GM23338 (cell line): ENCODE measurements at regions not wholly inside any gene's neighbourhood (a gene's known extent, or its start where the extent isn't known, plus 50 kb on each side); places are given as distances from the start of the nearest gene placed in this dataset.

Experiments
- ATAC-seq: fragments of 200-7000 bp; cut with Tn5 transposase; 3 replicates; pipeline ENCODE4 v1.9.1; 2020
- DNase-seq: peaks from one replicate; pipeline ENCODE4 v3.0.0-alpha.2; 2015; ENCODE audit warnings: low spot score
- H2AFZ ChIP-seq: fragments of 200-600 bp; sonication (generic); 2 replicates; pipeline ENCODE4 v1.8.0; 2016; ENCODE audit warnings: antibody characterized with exemption, mild to moderate bottlenecking, moderate library complexity
- H3F3A ChIP-seq: fragments of 200-600 bp; sonication (generic); replicated peaks from 2 replicates; pipeline ENCODE4 v1.8.0; 2017; ENCODE audit warnings: antibody characterized with exemption, mixed run types, low read depth
- H3K27ac ChIP-seq: fragments of 200-600 bp; sonication (generic); 2 replicates; pipeline ENCODE4 v1.6.1; 2016; ENCODE audit warnings: low read depth
- H3K27me3 ChIP-seq: fragments of 200-600 bp; sonication (generic); 2 replicates; pipeline ENCODE4 v1.8.0; 2016; ENCODE audit warnings: mild to moderate bottlenecking, mixed run types, moderate library complexity; ENCODE audit not compliant: insufficient read depth
- H3K36me3 ChIP-seq: fragments of 200-600 bp; sonication (generic); 2 replicates; pipeline ENCODE4 v1.8.0; 2016; ENCODE audit warnings: mild to moderate bottlenecking; ENCODE audit not compliant: insufficient read depth
- H3K4me1 ChIP-seq: fragments of 200-600 bp; sonication (generic); 2 replicates; pipeline ENCODE4 v1.8.0; 2016; ENCODE audit warnings: mild to moderate bottlenecking, moderate library complexity; ENCODE audit not compliant: insufficient read depth
- H3K4me2 ChIP-seq: fragments of 200-600 bp; sonication (generic); 2 replicates; pipeline ENCODE4 v1.7.1; 2017; ENCODE audit warnings: mixed run types
- H3K4me3 ChIP-seq: fragments of 200-600 bp; sonication (generic); 2 replicates; pipeline ENCODE4 v1.6.1; 2016; ENCODE audit warnings: mixed run types
- H3K79me2 ChIP-seq: fragments of 200-600 bp; sonication (generic); replicated peaks from 2 replicates; pipeline ENCODE4 v1.8.0; 2017; ENCODE audit warnings: mild to moderate bottlenecking; ENCODE audit not compliant: insufficient read depth
- H3K9me2 ChIP-seq: fragments of 200-600 bp; sonication (generic); 2 replicates; pipeline ENCODE4 v1.8.0; 2017; ENCODE audit not compliant: insufficient read depth
- H4K20me1 ChIP-seq: fragments of 200-600 bp; sonication (generic); replicated peaks from 2 replicates; pipeline ENCODE4 v1.8.0; 2017; ENCODE audit warnings: mild to moderate bottlenecking; ENCODE audit not compliant: insufficient read depth
- H3K27ac Mint-ChIP-seq: 2 replicates; pipeline ENCODE4 v1.8.0; 2020; ENCODE audit warnings: inconsistent platforms, mild to moderate bottlenecking, moderate library complexity, mixed read lengths
- H3K27me3 Mint-ChIP-seq: 3 replicates; pipeline ENCODE4 v1.8.0; 2022; ENCODE audit warnings: low read depth, mild to moderate bottlenecking, moderate library complexity, mixed read lengths, inconsistent platforms; ENCODE audit not compliant: insufficient read depth, poor library complexity
- H3K36me3 Mint-ChIP-seq: 3 replicates; pipeline ENCODE4 v1.8.0; 2021; ENCODE audit warnings: low read depth, mild to moderate bottlenecking, inconsistent platforms, moderate library complexity, mixed read lengths
- H3K4me1 Mint-ChIP-seq: 3 replicates; pipeline ENCODE4 v1.8.0; 2020; ENCODE audit warnings: mild to moderate bottlenecking, inconsistent platforms, mixed read lengths
- H3K4me3 Mint-ChIP-seq: 3 replicates; pipeline ENCODE4 v1.8.0; 2021; ENCODE audit warnings: moderate library complexity, mild to moderate bottlenecking, inconsistent platforms, mixed read lengths
- H3K9me3 Mint-ChIP-seq: 3 replicates; pipeline ENCODE4 v1.8.0; 2020; ENCODE audit warnings: moderate library complexity, mild to moderate bottlenecking, inconsistent platforms, mixed read lengths
- CREB1 ChIP-seq: fragments of 250-450 bp; sonication (Bioruptor Pico); IDR thresholded peaks from 2 replicates; pipeline ENCODE4 v1.5.0; 2020; ENCODE audit warnings: low read depth, mild to moderate bottlenecking, moderate library complexity
- EZH2 ChIP-seq: fragments of 200-600 bp; sonication (generic); IDR thresholded peaks from one replicate; pipeline ENCODE4 v1.8.0; 2017; ENCODE audit warnings: antibody characterized with exemption, mild to moderate bottlenecking, low read depth; ENCODE audit not compliant: unreplicated experiment
- EZH2phosphoT487 ChIP-seq: fragments of 200-600 bp; sonication (generic); IDR thresholded peaks from one replicate; pipeline ENCODE4 v1.8.1; 2018; ENCODE audit warnings: antibody characterized with exemption; ENCODE audit not compliant: unreplicated experiment
- JUNB ChIP-seq: IDR thresholded peaks from one replicate; pipeline ENCODE4 v1.6.1; 2016; ENCODE audit warnings: antibody characterized with exemption; ENCODE audit not compliant: unreplicated experiment
- POLR2AphosphoS5 ChIP-seq: IDR thresholded peaks from 2 replicates; pipeline ENCODE4 v1.6.1; 2016; ENCODE audit warnings: antibody characterized with exemption, low read depth
- STAT1 ChIP-seq: IDR thresholded peaks from one replicate; pipeline ENCODE4 v1.6.1; 2016; ENCODE audit warnings: antibody characterized with exemption; ENCODE audit not compliant: unreplicated experiment
- ZNF114 ChIP-seq: fragments of 250-450 bp; sonication (Bioruptor Pico); IDR thresholded peaks from 2 replicates; pipeline ENCODE4 v1.5.0; 2020; ENCODE audit warnings: mild to moderate bottlenecking, moderate library complexity
- ZNF331 ChIP-seq: fragments of 250-450 bp; sonication (Bioruptor Pico); IDR thresholded peaks from 2 replicates; pipeline ENCODE4 v1.5.0; 2020; ENCODE audit warnings: low read depth, mild to moderate bottlenecking, moderate library complexity
- TF ChIP-seq, protein P1 (sequence below): fragments of 250-450 bp; sonication (Bioruptor Pico); IDR thresholded peaks from 2 replicates; pipeline ENCODE4 v1.5.0; 2020; ENCODE audit warnings: mild to moderate bottlenecking, moderate library complexity
- TF ChIP-seq, protein P2 (sequence below): IDR thresholded peaks from 2 replicates; pipeline ENCODE4 v1.6.1; 2016; ENCODE audit warnings: antibody characterized with exemption
- TF ChIP-seq, protein P3 (sequence below), 2 experiments: fragments of 200-600 bp in 1 of 2; sonication (generic) in 1 of 2; conservative IDR thresholded peaks; 2 replicates each; pipeline versions ENCODE4 v1.5.1 to v1.6.1; 2016 to 2017; ENCODE audit warnings: antibody characterized with exemption in 2 of 2, low read depth in 2 of 2, mild to moderate bottlenecking in 2 of 2, moderate library complexity in 1 of 2

DNA sequence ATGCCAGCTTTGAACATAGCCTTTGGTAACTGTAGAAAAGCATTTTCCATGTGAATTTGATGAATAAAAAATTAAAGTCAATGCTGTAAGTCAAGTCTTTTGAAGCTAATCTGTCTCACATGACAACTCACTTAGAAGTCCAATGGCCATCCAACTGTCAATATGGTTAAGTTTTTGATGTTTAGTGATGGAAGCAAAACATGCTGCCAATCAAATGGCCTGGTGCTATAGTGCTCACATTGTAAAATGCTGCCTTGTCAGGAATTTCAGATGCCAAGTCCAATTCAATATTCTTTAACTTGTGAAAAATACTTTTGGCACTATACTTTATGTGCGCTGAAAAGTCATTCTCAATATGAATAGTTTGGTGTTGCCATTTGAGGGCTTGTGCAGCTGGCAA, 1361.8 kb upstream of the ALCAM start:
- H3K27me3 Mint-ChIP-seq = no peaks in the 10 kb centered on the region
- H3K4me3 Mint-ChIP-seq = no peak overlapping the region
- no peak for ATAC-seq
- H3K4me2 ChIP-seq = no peak overlapping the region
- no peaks in the 10 kb centered on the region for H3K36me3 Mint-ChIP-seq
- H3K9me2 ChIP-seq = no peaks in the 10 kb centered on the region
- no peak overlapping the region for H3K4me3 ChIP-seq
- no peaks in the 10 kb centered on the region for H3K27me3 ChIP-seq
- H3K4me1 ChIP-seq = no peaks in the 10 kb centered on the region
- no peak overlapping the region for H3K27ac ChIP-seq
- H3K79me2 ChIP-seq = no peaks in the 10 kb centered on the region
- DNase-seq = no peak
- H3K27ac Mint-ChIP-seq = no peak overlapping the region
- TF ChIP-seq, protein P1, sequence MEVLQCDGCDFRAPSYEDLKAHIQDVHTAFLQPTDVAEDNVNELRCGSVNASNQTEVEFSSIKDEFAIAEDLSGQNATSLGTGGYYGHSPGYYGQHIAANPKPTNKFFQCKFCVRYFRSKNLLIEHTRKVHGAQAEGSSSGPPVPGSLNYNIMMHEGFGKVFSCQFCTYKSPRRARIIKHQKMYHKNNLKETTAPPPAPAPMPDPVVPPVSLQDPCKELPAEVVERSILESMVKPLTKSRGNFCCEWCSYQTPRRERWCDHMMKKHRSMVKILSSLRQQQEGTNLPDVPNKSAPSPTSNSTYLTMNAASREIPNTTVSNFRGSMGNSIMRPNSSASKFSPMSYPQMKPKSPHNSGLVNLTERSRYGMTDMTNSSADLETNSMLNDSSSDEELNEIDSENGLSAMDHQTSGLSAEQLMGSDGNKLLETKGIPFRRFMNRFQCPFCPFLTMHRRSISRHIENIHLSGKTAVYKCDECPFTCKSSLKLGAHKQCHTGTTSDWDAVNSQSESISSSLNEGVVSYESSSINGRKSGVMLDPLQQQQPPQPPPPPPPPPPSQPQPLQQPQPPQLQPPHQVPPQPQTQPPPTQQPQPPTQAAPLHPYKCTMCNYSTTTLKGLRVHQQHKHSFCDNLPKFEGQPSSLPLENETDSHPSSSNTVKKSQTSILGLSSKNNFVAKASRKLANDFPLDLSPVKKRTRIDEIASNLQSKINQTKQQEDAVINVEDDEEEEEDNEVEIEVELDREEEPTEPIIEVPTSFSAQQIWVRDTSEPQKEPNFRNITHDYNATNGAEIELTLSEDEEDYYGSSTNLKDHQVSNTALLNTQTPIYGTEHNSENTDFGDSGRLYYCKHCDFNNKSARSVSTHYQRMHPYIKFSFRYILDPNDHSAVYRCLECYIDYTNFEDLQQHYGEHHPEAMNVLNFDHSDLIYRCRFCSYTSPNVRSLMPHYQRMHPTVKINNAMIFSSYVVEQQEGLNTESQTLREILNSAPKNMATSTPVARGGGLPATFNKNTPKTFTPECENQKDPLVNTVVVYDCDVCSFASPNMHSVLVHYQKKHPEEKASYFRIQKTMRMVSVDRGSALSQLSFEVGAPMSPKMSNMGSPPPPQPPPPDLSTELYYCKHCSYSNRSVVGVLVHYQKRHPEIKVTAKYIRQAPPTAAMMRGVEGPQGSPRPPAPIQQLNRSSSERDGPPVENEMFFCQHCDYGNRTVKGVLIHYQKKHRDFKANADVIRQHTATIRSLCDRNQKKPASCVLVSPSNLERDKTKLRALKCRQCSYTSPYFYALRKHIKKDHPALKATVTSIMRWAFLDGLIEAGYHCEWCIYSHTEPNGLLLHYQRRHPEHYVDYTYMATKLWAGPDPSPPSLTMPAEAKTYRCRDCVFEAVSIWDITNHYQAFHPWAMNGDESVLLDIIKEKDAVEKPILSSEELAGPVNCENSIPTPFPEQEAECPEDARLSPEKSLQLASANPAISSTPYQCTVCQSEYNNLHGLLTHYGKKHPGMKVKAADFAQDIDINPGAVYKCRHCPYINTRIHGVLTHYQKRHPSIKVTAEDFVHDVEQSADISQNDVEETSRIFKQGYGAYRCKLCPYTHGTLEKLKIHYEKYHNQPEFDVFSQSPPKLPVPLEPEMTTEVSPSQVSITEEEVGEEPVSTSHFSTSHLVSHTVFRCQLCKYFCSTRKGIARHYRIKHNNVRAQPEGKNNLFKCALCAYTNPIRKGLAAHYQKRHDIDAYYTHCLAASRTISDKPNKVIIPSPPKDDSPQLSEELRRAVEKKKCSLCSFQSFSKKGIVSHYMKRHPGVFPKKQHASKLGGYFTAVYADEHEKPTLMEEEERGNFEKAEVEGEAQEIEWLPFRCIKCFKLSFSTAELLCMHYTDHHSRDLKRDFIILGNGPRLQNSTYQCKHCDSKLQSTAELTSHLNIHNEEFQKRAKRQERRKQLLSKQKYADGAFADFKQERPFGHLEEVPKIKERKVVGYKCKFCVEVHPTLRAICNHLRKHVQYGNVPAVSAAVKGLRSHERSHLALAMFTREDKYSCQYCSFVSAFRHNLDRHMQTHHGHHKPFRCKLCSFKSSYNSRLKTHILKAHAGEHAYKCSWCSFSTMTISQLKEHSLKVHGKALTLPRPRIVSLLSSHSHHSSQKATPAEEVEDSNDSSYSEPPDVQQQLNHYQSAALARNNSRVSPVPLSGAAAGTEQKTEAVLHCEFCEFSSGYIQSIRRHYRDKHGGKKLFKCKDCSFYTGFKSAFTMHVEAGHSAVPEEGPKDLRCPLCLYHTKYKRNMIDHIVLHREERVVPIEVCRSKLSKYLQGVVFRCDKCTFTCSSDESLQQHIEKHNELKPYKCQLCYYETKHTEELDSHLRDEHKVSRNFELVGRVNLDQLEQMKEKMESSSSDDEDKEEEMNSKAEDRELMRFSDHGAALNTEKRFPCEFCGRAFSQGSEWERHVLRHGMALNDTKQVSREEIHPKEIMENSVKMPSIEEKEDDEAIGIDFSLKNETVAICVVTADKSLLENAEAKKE (CRISPR knock-in tag) = no peak
- TF ChIP-seq, protein P2, sequence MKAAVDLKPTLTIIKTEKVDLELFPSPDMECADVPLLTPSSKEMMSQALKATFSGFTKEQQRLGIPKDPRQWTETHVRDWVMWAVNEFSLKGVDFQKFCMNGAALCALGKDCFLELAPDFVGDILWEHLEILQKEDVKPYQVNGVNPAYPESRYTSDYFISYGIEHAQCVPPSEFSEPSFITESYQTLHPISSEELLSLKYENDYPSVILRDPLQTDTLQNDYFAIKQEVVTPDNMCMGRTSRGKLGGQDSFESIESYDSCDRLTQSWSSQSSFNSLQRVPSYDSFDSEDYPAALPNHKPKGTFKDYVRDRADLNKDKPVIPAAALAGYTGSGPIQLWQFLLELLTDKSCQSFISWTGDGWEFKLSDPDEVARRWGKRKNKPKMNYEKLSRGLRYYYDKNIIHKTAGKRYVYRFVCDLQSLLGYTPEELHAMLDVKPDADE = no peak
- H3K36me3 ChIP-seq = no peaks in the 10 kb centered on the region
- no peaks in the 10 kb centered on the region for H3K4me1 Mint-ChIP-seq
- no peaks in the 10 kb centered on the region for H3K9me3 Mint-ChIP-seq
- no peaks in the 10 kb centered on the region for H3F3A ChIP-seq
- no peaks in the 10 kb centered on the region for H4K20me1 ChIP-seq
- no peak overlapping the region for H2AFZ ChIP-seq

DNA sequence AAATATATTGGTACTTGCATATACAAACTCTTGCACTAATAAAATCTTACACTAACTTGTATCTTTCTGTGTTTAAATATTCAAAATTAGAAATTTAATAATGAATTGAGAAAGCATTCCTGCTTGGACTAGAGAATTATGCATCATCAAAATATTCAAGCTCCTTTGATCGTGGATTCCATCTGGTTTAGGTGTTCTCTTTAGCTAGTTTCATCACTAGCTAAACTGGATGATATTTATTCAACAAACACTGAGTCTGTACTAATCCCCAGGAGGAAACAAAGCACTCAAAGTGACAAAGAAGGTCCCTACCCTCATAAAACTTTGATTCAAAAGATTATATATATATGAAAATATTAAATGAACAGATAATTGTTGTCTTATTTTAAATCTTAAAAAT, 1360.9 kb upstream of the ALCAM start:
- no peaks in the 10 kb centered on the region for H3K4me1 ChIP-seq
- H4K20me1 ChIP-seq = no peaks in the 10 kb centered on the region
- no peaks in the 10 kb centered on the region for H3K9me2 ChIP-seq
- no peak for DNase-seq
- H3K27ac Mint-ChIP-seq = no peak overlapping the region
- H3K27me3 Mint-ChIP-seq = no peaks in the 10 kb centered on the region
- ATAC-seq = no peak
- no peaks in the 10 kb centered on the region for H3K36me3 ChIP-seq
- H3K36me3 Mint-ChIP-seq = no peaks in the 10 kb centered on the region
- H3K27me3 ChIP-seq = no peaks in the 10 kb centered on the region
- no peaks in the 10 kb centered on the region for H3K79me2 ChIP-seq
- no peak overlapping the region for H2AFZ ChIP-seq
- H3K4me2 ChIP-seq = no peak overlapping the region
- no peak overlapping the region for H3K4me3 ChIP-seq
- no peaks in the 10 kb centered on the region for H3F3A ChIP-seq
- H3K27ac ChIP-seq = no peak overlapping the region
- no peaks in the 10 kb centered on the region for H3K4me1 Mint-ChIP-seq
- no peaks in the 10 kb centered on the region for H3K9me3 Mint-ChIP-seq
- no peak overlapping the region for H3K4me3 Mint-ChIP-seq
- no peak for TF ChIP-seq STAT1
- no peak for TF ChIP-seq EZH2
- TF ChIP-seq, protein P2 = no peak
- TF ChIP-seq JUNB = no peak
- TF ChIP-seq ZNF331 (CRISPR knock-in tag) = no peak
- TF ChIP-seq ZNF114 = no peak
- TF ChIP-seq CREB1 (CRISPR knock-in tag) = no peak
- TF ChIP-seq, protein P3, sequence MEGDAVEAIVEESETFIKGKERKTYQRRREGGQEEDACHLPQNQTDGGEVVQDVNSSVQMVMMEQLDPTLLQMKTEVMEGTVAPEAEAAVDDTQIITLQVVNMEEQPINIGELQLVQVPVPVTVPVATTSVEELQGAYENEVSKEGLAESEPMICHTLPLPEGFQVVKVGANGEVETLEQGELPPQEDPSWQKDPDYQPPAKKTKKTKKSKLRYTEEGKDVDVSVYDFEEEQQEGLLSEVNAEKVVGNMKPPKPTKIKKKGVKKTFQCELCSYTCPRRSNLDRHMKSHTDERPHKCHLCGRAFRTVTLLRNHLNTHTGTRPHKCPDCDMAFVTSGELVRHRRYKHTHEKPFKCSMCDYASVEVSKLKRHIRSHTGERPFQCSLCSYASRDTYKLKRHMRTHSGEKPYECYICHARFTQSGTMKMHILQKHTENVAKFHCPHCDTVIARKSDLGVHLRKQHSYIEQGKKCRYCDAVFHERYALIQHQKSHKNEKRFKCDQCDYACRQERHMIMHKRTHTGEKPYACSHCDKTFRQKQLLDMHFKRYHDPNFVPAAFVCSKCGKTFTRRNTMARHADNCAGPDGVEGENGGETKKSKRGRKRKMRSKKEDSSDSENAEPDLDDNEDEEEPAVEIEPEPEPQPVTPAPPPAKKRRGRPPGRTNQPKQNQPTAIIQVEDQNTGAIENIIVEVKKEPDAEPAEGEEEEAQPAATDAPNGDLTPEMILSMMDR (conservative IDR thresholded peaks at IDR 0.05; ENCODE audit: low read depth in 2 of 2) = no peak
- TF ChIP-seq EZH2phosphoT487 = no peak
- TF ChIP-seq POLR2AphosphoS5 = no peak
